ENCODE measurements at regions not wholly inside any gene's neighbourhood (a gene's known extent, or its start where the extent isn't known, plus 50 kb on each side); places are given as distances from the start of the nearest gene placed in this dataset.

- no peaks in the 10 kb centered on the region for H3K9me3 ChIP-seq (ENCODE audit: insufficient read depth in 2 of 2, low read depth in 1 of 2, low read length in 1 of 2)
- H3K14ac ChIP-seq (ENCODE audit: insufficient read length), result no peak overlapping the region
- H2AK5ac ChIP-seq (ENCODE audit: low read depth, low read length), result no peak overlapping the region
- POLR2A ChIA-PET (ENCODE audit: partially characterized antibody), result no interaction called here
- 75% methylated on average over 1 of the region's 1 CpG; no CpG with 5 or more reads in 1 of the 2 experiments for WGBS, 2 experiments (ENCODE audit: extremely low coverage in 1 of 2, insufficient coverage in 1 of 2, insufficient read length in 1 of 2, insufficient replicate concordance in 2 of 2, low coverage in 1 of 2, low lambda C conversion rate in 2 of 2, missing lambda C conversion rate in 1 of 2)
- no peak overlapping the region for H3K4me3 ChIP-seq (ENCODE audit: extremely low read depth in 1 of 4, insufficient read depth in 2 of 4, low read depth in 3 of 4, low read length in 4 of 4)
- no peak overlapping the region for H4K8ac ChIP-seq (ENCODE audit: extremely low read depth, insufficient read depth, low read length)
- H2BK15ac ChIP-seq (ENCODE audit: low read length), result no peak overlapping the region
- H3K23me2 ChIP-seq (ENCODE audit: low read depth, low read length), result no peaks in the 10 kb centered on the region
- no peaks in the 10 kb centered on the region for H3K4me1 ChIP-seq (replicated peaks in 1 of 4; ENCODE audit: control insufficient read depth in 3 of 4, insufficient read depth in 4 of 4, low read length in 3 of 4)
- DNase-seq (ENCODE audit: low read depth in 1 of 2, low spot score in 2 of 2), result no peak
- no peak overlapping the region for H3K18ac ChIP-seq (ENCODE audit: extremely low read depth, low read length)
- no peak overlapping the region for H2BK12ac ChIP-seq (ENCODE audit: low read depth, low read length)
- no peak overlapping the region for H2BK5ac ChIP-seq (ENCODE audit: low read depth, low read length)
- no peak overlapping the region for H3K4ac ChIP-seq (replicated peaks; ENCODE audit: insufficient read length, low read depth, low read length)
- TF ChIP-seq SP2 (IDR thresholded peaks at IDR 0.05; ENCODE audit: low read length) (no peak), CTBP2 (IDR thresholded peaks at IDR 0.05; ENCODE audit: borderline replicate concordance, insufficient read depth, insufficient read length, low read length) (no peak), HDAC2 (IDR thresholded peaks at IDR 0.05; ENCODE audit: borderline replicate concordance in 1 of 2, low read depth in 2 of 2, low read length in 2 of 2) (no peak), KDM4A (IDR thresholded peaks at IDR 0.05; ENCODE audit: low read depth, low read length, severe bottlenecking) (no peak), CHD1 (IDR thresholded peaks at IDR 0.05; ENCODE audit: low read depth, low read length) (no peak), MAX (IDR thresholded peaks at IDR 0.05) (no peak), POLR2AphosphoS5 (IDR thresholded peaks at IDR 0.05; ENCODE audit: low read depth, low read length) (no peak), ATF3 (IDR thresholded peaks at IDR 0.05; ENCODE audit: insufficient read depth, low read depth, low read length) (no peak), SIRT6 (IDR thresholded peaks at IDR 0.05; ENCODE audit: low read length) (no peak), RFX5 (IDR thresholded peaks at IDR 0.05; ENCODE audit: borderline replicate concordance, low read depth, low read length) (no peak), CREB1 (IDR thresholded peaks at IDR 0.05) (no peak)
- H2BK20ac ChIP-seq (ENCODE audit: low read length), result no peak overlapping the region
- H3K79me1 ChIP-seq (ENCODE audit: low read depth, low read length), result no peaks in the 10 kb centered on the region
- H2BK120ac ChIP-seq (replicated peaks; ENCODE audit: low read depth, low read length), result no peak overlapping the region
- H2AFZ ChIP-seq (ENCODE audit: low read length), result no peak overlapping the region
- H3K27me3 ChIP-seq (replicated peaks in 1 of 4; ENCODE audit: control insufficient read depth in 3 of 4, extremely low read depth in 1 of 4, insufficient read depth in 3 of 4, low read length in 3 of 4), result no peaks in the 10 kb centered on the region
- FAIRE-seq, result no peak
- H4K20me1 ChIP-seq (replicated peaks in 1 of 2; ENCODE audit: control insufficient read depth in 1 of 2, insufficient read depth in 2 of 2, low read length in 2 of 2), result no peaks in the 10 kb centered on the region
- H3K79me2 ChIP-seq (ENCODE audit: control insufficient read depth in 1 of 2, insufficient read depth in 2 of 2, low read length in 2 of 2), result no peaks in the 10 kb centered on the region
- no peak overlapping the region for H4K5ac ChIP-seq (ENCODE audit: insufficient read length, low read depth, low read length)
- no peak overlapping the region for H3K4me2 ChIP-seq (ENCODE audit: insufficient read depth in 1 of 2, low read depth in 2 of 2, low read length in 2 of 2)
- no peak overlapping the region for H4K91ac ChIP-seq (replicated peaks; ENCODE audit: insufficient read length, low read length)
- no peak overlapping the region for H3K27ac ChIP-seq (ENCODE audit: low read depth, low read length)
- no peak overlapping the region for H3K9ac ChIP-seq (replicated peaks in 1 of 4; ENCODE audit: extremely low read depth in 1 of 4, low read depth in 3 of 4, low read length in 3 of 4)
- H3K36me3 ChIP-seq (ENCODE audit: control insufficient read depth in 2 of 4, insufficient read depth in 4 of 4, low read length in 3 of 4), result no peaks in the 10 kb centered on the region
- CTCF ChIA-PET (ENCODE audit: partially characterized antibody), result interaction anchor here (0.6 to 0.7 kb wide), 2 partner anchors 101 to 123 kb away, joined by 3 to 5 read pairs; no protein-coding TSS in a partner anchor
- H3K23ac ChIP-seq (ENCODE audit: insufficient read length), result no peak overlapping the region
- H3K56ac ChIP-seq (replicated peaks; ENCODE audit: insufficient read length, low read depth, low read length), result no peak overlapping the region
These were observed 209.2 kb upstream of the SEMA3C start for GRCh38 chr7:81128011-81128410.
